PC-9 (cell line): ENCODE measurements at regions not wholly inside any gene's neighbourhood (a gene's known extent, or its start where the extent isn't known, plus 50 kb on each side); places are given as distances from the start of the nearest gene placed in this dataset.

Source experiments
- EZH2 ChIP-seq: fragments of 200-600 bp; sonication (generic); IDR thresholded peaks from 2 replicates; pipeline ENCODE4 v1.8.0; 2017; ENCODE audit warnings: antibody characterized with exemption, low read depth
- TF ChIP-seq, protein P1 (sequence below): fragments of 200-600 bp; sonication (generic); conservative IDR thresholded peaks from 2 replicates; pipeline ENCODE4 v1.6.1; 2017; ENCODE audit warnings: mixed run types, antibody characterized with exemption, mild to moderate bottlenecking, moderate library complexity

- TF ChIP-seq, protein P1, sequence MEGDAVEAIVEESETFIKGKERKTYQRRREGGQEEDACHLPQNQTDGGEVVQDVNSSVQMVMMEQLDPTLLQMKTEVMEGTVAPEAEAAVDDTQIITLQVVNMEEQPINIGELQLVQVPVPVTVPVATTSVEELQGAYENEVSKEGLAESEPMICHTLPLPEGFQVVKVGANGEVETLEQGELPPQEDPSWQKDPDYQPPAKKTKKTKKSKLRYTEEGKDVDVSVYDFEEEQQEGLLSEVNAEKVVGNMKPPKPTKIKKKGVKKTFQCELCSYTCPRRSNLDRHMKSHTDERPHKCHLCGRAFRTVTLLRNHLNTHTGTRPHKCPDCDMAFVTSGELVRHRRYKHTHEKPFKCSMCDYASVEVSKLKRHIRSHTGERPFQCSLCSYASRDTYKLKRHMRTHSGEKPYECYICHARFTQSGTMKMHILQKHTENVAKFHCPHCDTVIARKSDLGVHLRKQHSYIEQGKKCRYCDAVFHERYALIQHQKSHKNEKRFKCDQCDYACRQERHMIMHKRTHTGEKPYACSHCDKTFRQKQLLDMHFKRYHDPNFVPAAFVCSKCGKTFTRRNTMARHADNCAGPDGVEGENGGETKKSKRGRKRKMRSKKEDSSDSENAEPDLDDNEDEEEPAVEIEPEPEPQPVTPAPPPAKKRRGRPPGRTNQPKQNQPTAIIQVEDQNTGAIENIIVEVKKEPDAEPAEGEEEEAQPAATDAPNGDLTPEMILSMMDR = no peak
- no peak for TF ChIP-seq EZH2
Observed at GRCh38 chr10:130459851-130460490, 323.8 kb downstream of the GLRX3 start.
